Ovary (tissue), 3 donors: ENCODE measurements at regions not wholly inside any gene's neighbourhood (a gene's known extent, or its start where the extent isn't known, plus 50 kb on each side); places are given as distances from the start of the nearest gene placed in this dataset.

Experiments
- CTCF ChIP-seq, 3 donors: fragments of 450-650 bp in 2 of 3; fragments of 200-600 bp in 1 of 3; IDR thresholded peaks; one replicate each; pipeline versions ENCODE4 v1.5.1 to v1.8.0; 2016 to 2022; ENCODE audit warnings: antibody characterized with exemption in 3 of 3, mild to moderate bottlenecking in 1 of 3
- EP300 ChIP-seq: sonication (generic); formaldehyde crosslinking; IDR thresholded peaks from one replicate; pipeline ENCODE4 v1.6.1; 2017; ENCODE audit warnings: antibody characterized with exemption
- POLR2A ChIP-seq: fragments of 450-650 bp; IDR thresholded peaks from one replicate; pipeline ENCODE4 v1.6.1; 2017; ENCODE audit warnings: antibody characterized with exemption, mild to moderate bottlenecking, moderate library complexity
- donor health status: DM: no; HTN: no; CAD: no.

DNA sequence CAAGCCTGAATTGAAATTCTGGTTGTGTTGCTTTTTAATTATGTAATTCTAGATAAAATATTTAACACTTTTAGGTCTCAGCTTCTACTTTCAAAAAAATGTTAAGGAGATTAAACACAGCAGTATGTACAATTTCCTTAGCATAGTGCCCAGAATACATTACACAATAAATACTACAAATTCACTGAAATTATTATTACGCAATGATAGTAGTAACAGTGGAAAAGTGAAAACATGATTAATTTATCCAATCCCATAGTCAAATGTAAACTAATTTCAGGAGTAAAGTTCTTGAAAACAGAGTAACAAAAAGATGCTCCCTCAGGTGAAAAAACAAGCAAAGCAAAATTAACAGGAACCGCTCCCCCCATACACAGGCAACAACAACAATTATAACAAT lies 1915.4 kb downstream of the STIM2 start:
- TF ChIP-seq CTCF (IDR thresholded peaks at IDR 0.05) (no peak), POLR2A (no peak), EP300 (no peak)
